Tibial nerve (tissue), 3 donors: ENCODE measurements at regions not wholly inside any gene's neighbourhood (a gene's known extent, or its start where the extent isn't known, plus 50 kb on each side); places are given as distances from the start of the nearest gene placed in this dataset.

Source experiments
- POLR2A ChIP-seq, 2 donors: fragments of 450-650 bp; IDR thresholded peaks; one replicate each; pipeline ENCODE4 v1.6.1; 2017; ENCODE audit warnings: antibody characterized with exemption in 2 of 2, mild to moderate bottlenecking in 2 of 2, moderate library complexity in 2 of 2
- TF ChIP-seq, protein P1 (sequence below), 5 experiments: fragments of 200-600 bp in 3 of 5; fragments of 450-650 bp in 2 of 5; sonication (generic) in 3 of 5; IDR thresholded peaks; one replicate each; pipeline ENCODE4 v1.5.1; 2016 to 2019; ENCODE audit warnings: antibody characterized with exemption in 5 of 5, mild to moderate bottlenecking in 3 of 5, moderate library complexity in 2 of 5

DNA sequence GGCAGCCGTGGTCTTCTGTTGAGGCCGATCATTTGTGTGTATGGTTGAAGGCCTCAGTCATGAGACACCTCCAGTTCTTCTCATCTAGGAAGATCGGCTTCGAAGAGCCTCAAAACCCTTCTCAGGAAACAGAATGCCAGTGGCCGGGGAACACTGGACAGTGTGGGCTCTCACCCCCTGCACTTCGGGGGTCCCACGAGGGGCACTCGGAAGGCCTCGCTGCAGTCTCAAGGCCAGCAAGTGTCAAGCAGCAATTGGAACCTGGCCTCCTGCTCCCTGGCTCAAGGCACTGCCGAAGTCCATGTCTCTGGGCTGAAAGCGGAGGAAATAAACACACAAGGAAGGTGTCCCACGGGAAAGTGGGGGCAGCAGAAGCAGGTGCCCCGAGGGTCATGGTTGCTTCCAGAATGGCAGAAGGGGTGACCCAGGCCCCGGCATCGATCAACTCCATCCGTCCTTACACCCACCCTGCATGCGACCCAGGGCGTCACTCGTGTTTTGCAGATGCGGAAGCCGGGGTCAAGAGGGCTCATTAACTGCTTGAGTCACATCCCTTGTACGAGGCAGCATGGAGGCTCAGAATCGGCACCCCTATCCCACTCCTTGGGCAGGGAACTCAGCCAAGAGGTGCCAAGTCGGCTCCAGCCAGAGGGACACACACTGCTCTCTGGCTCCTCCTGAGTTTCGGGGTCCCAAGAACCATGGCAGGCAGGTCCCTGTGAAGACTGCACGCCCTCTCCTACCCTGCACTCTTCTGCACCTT, 231.3 kb upstream of the SHH start:
- no peak for TF ChIP-seq POLR2A (IDR thresholded peaks at IDR 0.05)
- TF ChIP-seq, protein P1, sequence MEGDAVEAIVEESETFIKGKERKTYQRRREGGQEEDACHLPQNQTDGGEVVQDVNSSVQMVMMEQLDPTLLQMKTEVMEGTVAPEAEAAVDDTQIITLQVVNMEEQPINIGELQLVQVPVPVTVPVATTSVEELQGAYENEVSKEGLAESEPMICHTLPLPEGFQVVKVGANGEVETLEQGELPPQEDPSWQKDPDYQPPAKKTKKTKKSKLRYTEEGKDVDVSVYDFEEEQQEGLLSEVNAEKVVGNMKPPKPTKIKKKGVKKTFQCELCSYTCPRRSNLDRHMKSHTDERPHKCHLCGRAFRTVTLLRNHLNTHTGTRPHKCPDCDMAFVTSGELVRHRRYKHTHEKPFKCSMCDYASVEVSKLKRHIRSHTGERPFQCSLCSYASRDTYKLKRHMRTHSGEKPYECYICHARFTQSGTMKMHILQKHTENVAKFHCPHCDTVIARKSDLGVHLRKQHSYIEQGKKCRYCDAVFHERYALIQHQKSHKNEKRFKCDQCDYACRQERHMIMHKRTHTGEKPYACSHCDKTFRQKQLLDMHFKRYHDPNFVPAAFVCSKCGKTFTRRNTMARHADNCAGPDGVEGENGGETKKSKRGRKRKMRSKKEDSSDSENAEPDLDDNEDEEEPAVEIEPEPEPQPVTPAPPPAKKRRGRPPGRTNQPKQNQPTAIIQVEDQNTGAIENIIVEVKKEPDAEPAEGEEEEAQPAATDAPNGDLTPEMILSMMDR (IDR thresholded peaks at IDR 0.05): no peak
